GM12891 (cell line): ENCODE measurements at regions not wholly inside any gene's neighbourhood (a gene's known extent, or its start where the extent isn't known, plus 50 kb on each side); places are given as distances from the start of the nearest gene placed in this dataset.

Experiments used
- DNase-seq: peaks from one replicate; pipeline ENCODE4 v3.0.0; 2011; ENCODE audit warnings: low spot score; ENCODE audit not compliant: insufficient read length
- FAIRE-seq: peaks from 2 replicates; lab custom pipeline; 2011; peaks lifted over from hg19 to GRCh38; lab: Jason Lieb, UNC
- PAX5 ChIP-seq: IDR thresholded peaks from 2 replicates; pipeline ENCODE4 v1.6.1; 2011; ENCODE audit warnings: low read length, moderate library complexity, mild to moderate bottlenecking; ENCODE audit not compliant: insufficient read depth, severe bottlenecking
- POLR2A ChIP-seq: IDR thresholded peaks from 2 replicates; pipeline ENCODE4 v1.6.1; 2011; ENCODE audit warnings: low read depth, low read length, control low read depth
- POLR2AphosphoS5 ChIP-seq: IDR thresholded peaks from 2 replicates; pipeline ENCODE4 v1.6.1; 2011; ENCODE audit warnings: low read depth, low read length, control low read depth
- POU2F2 ChIP-seq: IDR thresholded peaks from 2 replicates; pipeline ENCODE4 v1.6.1; 2011; ENCODE audit warnings: low read depth, mild to moderate bottlenecking, control low read depth, low read length, moderate library complexity
- SPI1 ChIP-seq: IDR thresholded peaks from 2 replicates; pipeline ENCODE4 v1.6.1; 2011; ENCODE audit warnings: low read depth, low read length, control low read depth
- TAF1 ChIP-seq: IDR thresholded peaks from 2 replicates; pipeline ENCODE4 v1.6.1; 2011; ENCODE audit warnings: low read depth, low read length, control low read depth

DNA sequence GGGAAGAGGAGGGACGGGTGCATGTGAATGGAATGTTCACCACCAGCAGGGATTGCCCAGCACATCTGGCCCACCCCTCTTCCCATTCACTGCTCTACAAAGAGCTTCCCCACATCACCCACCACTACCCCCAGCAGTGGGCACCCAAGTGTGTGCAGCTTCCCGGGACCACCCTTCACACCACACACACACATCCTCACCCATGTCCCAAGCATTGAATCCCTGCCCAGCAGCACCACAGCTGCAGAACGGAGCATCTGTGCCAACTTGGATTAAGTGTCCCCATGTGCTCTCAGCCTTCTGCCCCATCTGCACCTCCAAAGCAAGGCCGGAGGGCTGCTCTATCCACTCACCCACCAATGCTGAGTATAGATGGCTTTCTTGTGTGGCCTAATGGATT, 141.4 kb downstream of the PSMG1 start:
- TF ChIP-seq SPI1: no peak
- TF ChIP-seq PAX5: no peak
- no peak for TF ChIP-seq TAF1
- TF ChIP-seq POLR2AphosphoS5: no peak
- DNase-seq: no peak
- no peak for FAIRE-seq

GRCh38 chr21:39040494-39041110, 142.6 kb downstream of the PSMG1 start:
- TF ChIP-seq PAX5: no peak
- no peak for TF ChIP-seq SPI1
- TF ChIP-seq POLR2A: no peak
- no peak for TF ChIP-seq POLR2AphosphoS5
- no peak for TF ChIP-seq POU2F2
- no peak for TF ChIP-seq TAF1
- FAIRE-seq (no peak), DNase-seq (no peak)

- FAIRE-seq: no peak
- no peak for DNase-seq
- TF ChIP-seq TAF1: no peak
Measured at GRCh38 chr21:39037807-39038405, 145.3 kb downstream of the PSMG1 start.

DNA sequence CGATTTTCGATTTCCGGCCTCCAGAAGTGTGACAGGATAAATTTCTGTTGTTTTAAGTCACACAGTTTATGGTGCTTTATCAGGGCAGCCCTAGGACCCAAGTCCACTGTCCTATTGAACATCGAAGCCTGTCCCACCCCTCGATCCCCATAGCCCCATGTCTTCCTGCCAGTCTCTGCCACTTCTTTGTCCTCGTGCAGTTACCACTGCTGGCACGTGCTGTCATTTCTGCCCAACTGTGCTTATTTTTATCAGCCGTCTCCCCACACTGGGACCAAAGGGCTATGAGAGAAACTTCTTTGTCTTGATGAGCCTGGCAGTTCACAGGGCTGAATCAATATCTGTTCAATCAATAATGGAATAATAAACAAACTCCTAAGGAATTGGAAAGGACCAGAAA, 146.7 kb downstream of the PSMG1 start:
- FAIRE-seq: no peak
- no peak for DNase-seq
- TF ChIP-seq POLR2A (no peak), SPI1 (no peak), POU2F2 (no peak), POLR2AphosphoS5 (no peak), TAF1 (no peak), PAX5 (no peak)

DNA sequence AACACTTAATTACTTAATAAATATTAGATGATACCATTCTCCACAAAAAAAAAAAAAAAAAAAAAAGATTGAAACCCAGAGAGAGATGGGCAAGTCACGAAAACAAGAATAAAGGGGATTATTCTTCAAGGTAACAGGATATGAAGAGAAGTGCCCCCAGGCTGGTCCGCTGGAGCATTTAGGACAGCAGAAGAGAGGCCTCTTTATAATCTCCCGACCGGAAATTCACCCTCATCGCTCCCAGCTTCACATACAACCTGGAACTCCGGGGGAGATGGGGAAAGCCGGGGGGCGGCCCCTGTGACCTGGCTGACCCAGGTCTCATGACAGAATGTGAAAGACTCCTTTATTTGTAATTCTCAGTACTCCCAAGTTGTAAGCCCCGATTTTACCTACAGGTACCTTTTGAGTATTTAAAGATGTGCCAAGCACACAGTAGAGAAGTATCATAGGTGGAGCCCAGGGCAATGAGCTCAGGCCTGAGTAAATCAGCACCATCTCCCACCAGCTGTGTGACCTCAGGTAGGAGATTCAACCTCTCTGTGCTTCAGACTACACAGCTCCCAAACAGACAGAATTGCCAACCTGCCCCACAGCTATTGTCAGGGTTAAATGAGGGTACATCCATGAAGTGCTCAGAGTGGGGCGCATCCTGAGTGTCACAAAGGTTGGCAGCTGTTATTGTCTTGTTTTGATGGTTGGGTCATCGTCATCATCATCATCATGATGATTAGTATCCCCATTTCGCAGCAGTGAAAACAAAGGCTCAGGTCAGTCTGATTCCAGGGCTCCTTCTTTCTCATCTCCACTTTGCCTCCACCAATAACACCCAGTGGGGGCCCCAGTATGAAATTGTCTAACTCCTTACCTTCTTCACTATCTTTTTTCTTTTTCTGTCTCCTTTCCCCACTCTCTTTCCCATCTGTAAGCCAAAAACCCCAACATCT, 148.4 kb downstream of the PSMG1 start:
- TF ChIP-seq POLR2AphosphoS5: no peak
- no peak for TF ChIP-seq SPI1
- TF ChIP-seq PAX5: no peak
- no peak for TF ChIP-seq POLR2A
- no peak for TF ChIP-seq POU2F2
- TF ChIP-seq TAF1: no peak
- DNase-seq: no peak
- FAIRE-seq: no peak

DNA sequence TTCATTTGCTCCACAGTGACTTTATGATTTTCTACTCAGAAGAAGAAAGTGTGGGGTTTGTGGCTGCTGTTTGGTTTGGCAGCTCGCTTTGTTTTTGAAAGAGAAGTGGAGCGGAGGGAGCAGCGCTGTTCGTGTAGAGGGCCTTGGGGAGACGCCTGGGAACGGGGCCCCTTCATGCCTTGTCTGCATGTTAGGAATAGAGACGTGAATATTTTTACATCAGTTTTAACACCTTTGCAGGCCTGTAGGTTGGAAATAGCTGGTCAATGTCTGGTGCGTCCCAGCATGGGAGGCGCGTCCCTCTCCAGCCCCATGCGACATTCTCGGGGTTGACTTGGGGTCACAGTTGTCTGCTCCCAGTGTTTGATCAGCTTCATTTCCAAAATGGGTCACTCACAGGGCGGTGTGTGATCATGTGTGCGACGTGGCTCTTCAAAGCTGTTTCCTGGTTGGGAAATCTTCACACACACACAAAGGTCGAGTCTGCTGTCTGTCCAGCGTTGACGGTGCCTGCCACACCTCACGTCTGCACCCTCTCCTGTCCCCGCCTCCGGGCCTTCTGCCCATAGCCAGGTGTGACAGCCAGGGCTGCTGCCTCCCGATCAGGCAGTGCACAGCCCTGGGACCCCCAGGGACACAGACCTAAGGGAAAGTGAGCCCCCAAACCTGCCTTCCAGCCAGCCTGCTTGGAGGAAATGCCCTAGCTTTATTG, 149.2 kb downstream of the PSMG1 start:
- FAIRE-seq (no peak), DNase-seq (no peak)
- TF ChIP-seq PAX5 (no peak), POLR2A (no peak), SPI1 (no peak), POLR2AphosphoS5 (no peak), TAF1 (no peak), POU2F2 (no peak)

DNA sequence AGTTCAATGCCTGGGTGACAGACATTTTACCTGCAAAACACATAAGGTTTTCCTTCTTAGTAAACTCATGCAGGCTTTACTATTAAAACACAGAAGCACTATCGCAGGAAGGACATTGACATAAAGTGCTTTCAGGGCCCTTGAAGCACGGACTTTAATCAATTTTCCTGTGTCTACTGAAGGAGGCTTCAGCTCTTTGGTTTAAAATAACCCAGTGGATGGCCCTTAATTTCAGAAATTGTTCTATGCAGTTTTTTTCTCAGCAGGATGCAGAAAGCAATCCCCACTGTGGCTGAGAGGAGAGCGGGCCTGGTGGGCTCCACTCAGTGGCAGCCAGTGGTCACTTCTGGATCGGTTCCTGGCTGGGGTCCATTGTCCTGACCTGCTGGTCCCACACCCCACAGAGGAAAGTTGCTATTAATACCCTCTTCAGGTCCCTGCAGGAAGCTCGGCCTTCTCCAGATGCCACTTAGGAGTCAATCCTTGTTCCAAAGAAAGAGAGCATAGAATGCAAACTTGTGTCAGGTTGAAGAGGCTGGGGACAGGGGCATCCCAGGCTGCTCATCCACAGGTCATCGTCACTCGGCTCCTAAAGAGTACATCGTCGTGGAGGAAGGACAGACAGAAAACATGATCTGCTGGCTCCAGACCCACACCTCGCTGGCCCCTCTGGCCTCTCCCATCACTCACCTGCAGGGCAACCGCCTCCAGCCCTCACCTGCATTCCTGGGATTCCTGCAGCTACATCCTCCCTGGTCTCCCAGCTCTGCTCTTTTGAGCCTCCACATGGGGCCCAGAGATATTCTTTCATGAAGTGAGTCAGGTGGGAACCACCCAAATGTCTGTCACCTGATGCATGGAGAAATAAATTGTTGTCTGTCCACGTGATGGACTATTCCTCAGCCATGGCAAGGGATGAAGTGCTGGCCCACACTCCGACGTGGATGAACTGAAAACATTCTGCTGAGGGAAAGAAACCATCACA, 153.1 kb downstream of the PSMG1 start:
- DNase-seq (no peak), FAIRE-seq (no peak)
- TF ChIP-seq POU2F2 (no peak), SPI1 (no peak), PAX5 (no peak), TAF1 (no peak), POLR2AphosphoS5 (no peak), POLR2A (no peak)

DNA sequence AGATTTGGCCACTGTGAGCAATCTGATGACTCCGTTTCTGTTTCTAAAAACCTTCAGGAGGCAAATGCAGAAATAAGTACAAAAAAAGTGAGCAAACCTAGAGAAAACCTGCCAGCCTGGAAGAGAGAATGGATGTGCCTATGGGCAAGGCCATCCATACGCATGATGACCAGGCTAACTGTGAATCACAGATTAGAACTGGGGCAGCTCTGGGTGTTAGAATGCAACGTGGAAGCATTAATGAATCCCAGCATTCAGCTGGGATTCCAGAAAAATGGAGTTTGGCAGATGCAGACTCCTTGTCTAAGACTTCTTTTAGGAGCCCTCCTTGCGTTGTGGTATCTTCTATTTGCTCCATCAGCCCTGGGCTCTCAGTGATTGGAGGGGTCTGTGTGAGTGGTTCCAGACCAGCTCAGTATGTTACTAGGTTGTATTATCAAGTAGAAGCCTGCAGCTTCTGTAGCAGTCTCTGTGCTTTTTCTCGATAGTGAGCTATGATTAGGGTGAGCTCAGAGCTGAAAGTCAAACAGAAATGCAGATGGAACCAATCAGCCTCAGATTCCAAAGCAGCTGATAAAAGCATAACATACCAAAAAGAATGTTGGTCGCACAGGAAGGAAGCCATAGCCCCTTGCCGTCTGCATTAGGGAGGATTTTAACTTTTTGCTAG, 154.0 kb downstream of the PSMG1 start:
- no peak for FAIRE-seq
- no peak for DNase-seq
- TF ChIP-seq TAF1 (no peak), SPI1 (no peak), POU2F2 (no peak), PAX5 (no peak), POLR2A (no peak)
